ENCODE measurements at regions not wholly inside any gene's neighbourhood (a gene's known extent, or its start where the extent isn't known, plus 50 kb on each side); places are given as distances from the start of the nearest gene placed in this dataset.
"Not testable (repeated sequence)": the region's sequence is repeated elsewhere in the genome, so short reads cannot be mapped to it uniquely, and the experiment has no call there.

DNA sequence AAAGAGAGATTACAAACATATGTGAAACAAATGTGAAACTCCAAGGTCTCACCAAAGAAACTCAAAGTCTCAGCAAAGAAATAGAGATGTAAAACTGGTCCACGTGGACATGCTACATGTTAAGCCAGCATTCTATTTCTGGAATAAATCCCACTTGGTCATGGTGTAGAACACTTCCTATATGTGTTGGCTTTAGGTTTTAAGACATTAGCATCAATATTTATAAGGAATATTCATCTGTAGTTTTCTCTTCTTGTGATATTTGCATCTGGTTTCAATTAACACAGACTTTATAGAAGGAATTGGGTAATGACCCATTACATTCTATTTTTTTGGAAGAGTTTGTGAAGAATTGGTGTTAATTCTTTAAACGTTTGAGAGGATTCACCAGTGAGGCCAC lies 133.1 kb downstream of the COPS8 start:
- DNase-seq = no peak

- no peak for DNase-seq
These were observed 134.1 kb downstream of the COPS8 start for GRCh38 chr2:237219826-237220225.

- no peak for DNase-seq
These were observed 135.8 kb downstream of the COPS8 start for GRCh38 chr2:237221443-237221842.

GRCh38 chr2:237222178-237222577 lies 136.5 kb downstream of the COPS8 start:
- no peak for DNase-seq

- DNase-seq = no peak
These were observed 136.9 kb downstream of the COPS8 start for GRCh38 chr2:237222601-237223041.

DNA sequence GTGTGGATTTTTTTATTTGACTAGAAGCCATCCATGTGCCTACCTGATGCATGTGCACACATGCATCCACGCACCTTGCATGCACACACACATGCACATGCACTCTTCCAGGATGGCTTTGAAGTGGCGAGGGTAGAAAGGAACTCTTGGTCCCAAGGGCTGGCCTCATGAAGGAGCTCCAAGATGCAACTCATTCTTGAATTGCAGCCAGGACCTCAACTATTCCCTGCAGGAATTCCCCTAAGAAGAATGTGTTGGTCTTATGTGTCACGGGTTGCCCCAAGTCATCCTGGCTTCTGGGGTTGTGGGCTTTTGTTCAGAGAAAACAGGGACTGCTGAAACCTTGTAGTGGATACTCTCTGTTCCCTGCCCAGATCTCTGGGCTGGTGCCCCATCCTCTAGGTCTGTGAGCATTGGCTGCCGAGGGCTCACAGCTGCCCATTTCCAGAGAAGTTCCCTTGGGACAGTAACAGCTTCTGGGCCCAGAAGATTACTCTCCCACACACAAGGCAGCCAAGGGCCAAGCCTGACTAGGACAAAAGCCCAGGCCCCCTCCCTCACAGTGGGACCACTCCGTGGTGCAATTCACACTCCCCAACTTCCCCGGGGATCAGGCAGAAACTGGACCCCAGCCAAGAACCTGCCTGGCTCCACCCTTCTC lies 137.6 kb downstream of the COPS8 start:
- no peak for DNase-seq

DNA sequence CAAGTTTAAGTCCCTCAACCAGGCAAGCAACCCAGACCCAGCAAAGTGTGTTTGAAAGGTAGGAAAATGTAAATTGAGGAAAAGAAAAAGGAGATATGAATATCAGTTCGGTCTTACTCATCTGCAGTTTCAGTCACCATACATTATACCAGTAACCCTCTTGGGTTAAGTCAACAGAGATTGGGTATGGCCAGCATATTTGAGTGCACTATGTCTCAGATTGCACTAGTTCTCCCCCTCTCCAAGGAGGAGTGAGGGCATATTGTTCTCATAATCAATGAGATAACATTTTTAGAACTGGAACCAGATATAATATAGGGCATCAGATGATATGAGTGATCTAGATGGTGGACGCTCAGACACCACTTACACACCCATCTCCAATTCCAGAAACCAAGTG lies 141.5 kb downstream of the COPS8 start:
- DNase-seq = no peak

DNA sequence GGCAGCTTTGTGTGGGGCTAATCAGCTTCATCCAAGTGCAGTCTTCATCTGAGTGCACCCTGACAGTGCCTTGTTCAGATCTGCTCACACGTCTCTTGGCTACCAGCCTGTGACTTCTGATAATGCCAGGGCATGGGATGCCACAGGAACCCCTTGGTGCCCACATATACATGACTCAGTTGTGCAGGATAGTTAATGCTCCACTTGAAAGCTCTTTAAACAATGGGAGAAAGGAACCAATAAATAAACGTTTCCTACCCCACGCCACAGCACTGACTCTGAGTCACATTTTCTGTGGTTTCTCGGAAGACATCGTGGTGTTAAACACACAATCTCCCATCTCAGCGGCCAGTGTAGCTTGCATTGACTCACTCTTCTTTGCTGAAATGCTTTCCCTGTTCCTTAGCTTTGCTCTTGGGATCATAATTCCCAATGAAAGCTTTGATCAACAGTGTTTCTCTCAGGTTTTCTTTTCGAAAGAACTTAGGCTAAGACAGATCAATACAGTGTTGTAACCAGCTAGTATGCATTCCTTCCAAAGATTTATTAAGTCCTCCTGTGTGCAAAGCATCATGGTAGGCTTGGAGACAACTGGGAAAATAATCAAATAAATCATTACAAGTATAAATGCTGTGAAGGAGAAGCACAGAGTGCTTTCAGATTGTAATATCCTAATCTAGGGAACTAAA lies 142.0 kb downstream of the COPS8 start:
- no peak for DNase-seq

DNA sequence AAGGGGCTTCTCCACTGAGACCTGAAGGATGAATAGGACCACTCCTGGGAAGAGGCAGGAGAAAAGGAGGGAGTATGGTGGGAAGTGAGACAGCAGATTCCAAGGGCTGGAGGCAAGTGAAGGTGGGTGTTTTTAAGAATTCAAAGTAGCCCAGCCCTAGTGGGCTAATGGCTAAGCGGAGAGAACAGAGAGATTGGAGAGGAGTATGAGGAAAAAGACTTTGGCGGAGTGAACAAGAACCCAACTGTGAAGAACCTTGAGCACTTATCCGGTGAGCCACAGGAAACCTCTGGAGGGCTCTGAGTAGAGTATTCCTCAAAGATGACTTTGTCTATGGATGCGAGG lies 142.6 kb downstream of the COPS8 start:
- no peak for DNase-seq

GRCh38 chr2:237229905-237230304 lies 144.2 kb downstream of the COPS8 start:
- DNase-seq = no peak

- DNase-seq = no peak
These were observed 144.7 kb downstream of the COPS8 start for GRCh38 chr2:237230355-237230754.

DNA sequence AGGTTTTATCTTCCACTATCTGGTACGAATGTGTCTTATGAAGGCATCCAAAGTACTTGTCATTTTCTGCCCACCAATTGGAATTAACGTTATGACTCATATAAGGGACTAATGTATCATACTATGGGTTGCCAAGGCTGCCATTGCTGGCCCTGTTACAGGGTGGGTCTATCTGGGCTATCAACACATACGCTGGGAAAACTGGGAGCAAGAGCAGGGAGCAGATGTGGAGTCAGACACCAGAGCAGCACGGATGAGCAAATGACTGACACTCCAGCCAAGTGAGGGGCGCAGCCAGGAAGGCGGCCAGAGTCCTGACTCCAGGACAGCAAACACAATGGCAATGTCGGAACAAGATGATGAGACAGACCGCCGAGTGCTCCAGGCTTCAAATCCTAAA lies 145.9 kb downstream of the COPS8 start:
- no peak for DNase-seq

DNA sequence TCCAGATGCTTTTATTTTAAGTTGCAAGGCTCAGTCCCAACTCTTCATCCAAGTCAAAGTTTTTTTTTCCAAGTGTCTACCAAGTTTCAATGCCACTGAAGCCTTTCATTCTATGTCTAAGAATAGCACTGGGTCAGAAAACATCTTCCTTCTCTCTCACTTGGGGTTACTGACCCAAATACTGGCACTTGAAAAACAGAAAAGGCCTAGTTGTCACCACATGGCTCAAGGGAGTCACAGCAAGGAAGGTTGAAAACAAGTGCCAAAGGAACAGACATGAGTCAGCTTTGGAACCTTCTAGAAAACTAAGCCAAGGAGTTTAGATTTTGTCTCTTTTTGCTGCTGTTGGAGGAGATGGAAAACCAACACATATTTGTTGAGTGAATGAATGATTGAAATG lies 146.5 kb downstream of the COPS8 start:
- no peak for DNase-seq

- no peak for DNase-seq
These were observed 148.6 kb downstream of the COPS8 start for GRCh38 chr2:237234268-237234667.

GRCh38 chr2:237235383-237236095 lies 149.8 kb downstream of the COPS8 start:
- no peak for DNase-seq

GRCh38 chr2:237236188-237236587 lies 150.5 kb downstream of the COPS8 start:
- no peak for DNase-seq

- DNase-seq = no peak
These were observed 152.6 kb downstream of the COPS8 start for GRCh38 chr2:237238249-237238648.

DNA sequence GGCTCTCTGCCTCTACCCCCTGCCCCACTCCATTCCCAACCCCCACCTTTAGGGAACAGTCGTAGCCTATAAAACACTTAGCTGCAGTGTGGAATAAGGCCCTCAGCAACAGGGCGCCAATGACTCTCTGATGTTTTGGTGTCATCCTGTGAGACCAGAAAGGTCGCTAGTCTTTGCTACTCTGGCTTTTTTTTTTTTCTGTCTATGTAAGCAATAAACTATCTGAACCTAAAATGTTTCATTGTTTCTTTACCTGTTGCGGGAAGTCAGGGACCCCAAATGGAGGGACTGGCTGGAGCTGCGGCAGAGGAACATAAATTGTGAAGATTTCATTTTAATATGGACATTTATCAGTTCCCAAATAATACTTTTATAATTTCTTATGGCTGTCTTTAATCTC lies 154.6 kb downstream of the COPS8 start:
- no peak for DNase-seq

DNA sequence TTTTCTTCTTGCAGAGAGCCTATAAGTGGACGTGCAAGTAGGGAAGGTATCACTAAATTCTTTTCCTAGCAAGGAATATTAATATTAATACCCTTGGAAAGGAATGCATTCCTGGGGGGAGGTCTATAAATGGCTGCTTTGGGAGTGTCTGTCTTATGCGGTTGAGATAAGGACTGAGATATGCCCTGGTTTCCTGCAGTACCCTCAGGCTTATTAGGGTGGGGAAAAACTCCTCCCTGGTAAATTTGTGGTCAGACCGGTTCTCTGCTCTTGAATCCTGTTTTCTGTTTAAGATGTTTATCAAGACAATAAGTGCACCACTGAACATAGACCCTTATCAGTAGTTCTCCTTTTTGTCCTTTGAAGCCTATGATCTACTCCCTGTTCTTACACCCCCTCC lies 155.2 kb downstream of the COPS8 start:
- DNase-seq = not testable (repeated sequence)

- DNase-seq = no peak
These were observed 156.4 kb downstream of the COPS8 start for GRCh38 chr2:237242091-237242536.

GRCh38 chr2:237243487-237243886 lies 157.8 kb downstream of the COPS8 start:
- no peak for DNase-seq

- peak; percentile 17 for DNase-seq
These were observed 158.5 kb downstream of the COPS8 start for GRCh38 chr2:237244178-237244577.

GRCh38 chr2:237244976-237245646 lies 159.4 kb downstream of the COPS8 start:
- no peak for DNase-seq

DNA sequence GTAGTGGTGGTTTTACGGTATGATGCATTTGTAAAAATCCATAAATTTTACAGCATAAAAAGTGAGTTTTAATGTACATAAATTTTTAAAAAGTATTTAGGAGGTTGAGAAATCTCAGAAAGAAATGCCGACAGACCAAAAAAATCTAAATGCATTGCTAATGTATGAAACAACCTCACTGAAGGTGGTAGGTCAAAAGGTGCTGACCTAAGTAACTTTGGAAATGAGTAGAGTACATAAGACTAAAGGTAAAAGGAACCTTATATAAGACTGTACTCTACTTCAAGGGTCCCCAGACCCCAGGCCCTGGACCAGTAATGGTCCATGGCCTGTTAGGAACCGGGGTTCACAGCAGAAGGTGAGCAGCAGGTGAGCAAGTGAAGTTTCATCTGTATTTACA lies 163.4 kb downstream of the COL6A3 start:
- DNase-seq = no peak

Data from NCI-H2029 treated with DMSO at 0.1 percent for 48 hours (cell line).